NCI-H345 treated with DMSO at 0.1 percent for 48 hours (cell line): ENCODE measurements at regions not wholly inside any gene's neighbourhood (a gene's known extent, or its start where the extent isn't known, plus 50 kb on each side); places are given as distances from the start of the nearest gene placed in this dataset.

Source experiments
- DNase-seq: peaks from one replicate; lab custom pipeline; 2025; ENCODE audit not compliant: unreplicated experiment; lab: John Stamatoyannopoulos, UW

- peak; percentile 71 for DNase-seq
Measured at GRCh38 chr2:64767670-64768468, 114.2 kb upstream of the SERTAD2 start.

GRCh38 chr2:64768491-64769005, 114.8 kb upstream of the SERTAD2 start:
- DNase-seq: no peak

GRCh38 chr2:64769392-64770044, 115.8 kb upstream of the SERTAD2 start:
- no peak for DNase-seq

- DNase-seq: no peak
Measured at GRCh38 chr2:64770137-64770780, 116.5 kb upstream of the SERTAD2 start.

- DNase-seq: no peak
Measured at GRCh38 chr2:64770781-64771334, 117.1 kb upstream of the SERTAD2 start.

GRCh38 chr2:64771737-64772136, 118.0 kb upstream of the SERTAD2 start:
- DNase-seq: no peak

- DNase-seq: no peak
Measured at GRCh38 chr2:64773461-64774118, 119.9 kb upstream of the SERTAD2 start.

GRCh38 chr2:64777841-64778240, 124.1 kb upstream of the SERTAD2 start:
- no peak for DNase-seq

- DNase-seq: no peak
Measured at GRCh38 chr2:64779117-64779690, 125.5 kb upstream of the SERTAD2 start.

GRCh38 chr2:64780041-64780440, 126.3 kb upstream of the SERTAD2 start:
- no peak for DNase-seq

GRCh38 chr2:64781711-64782390, 128.1 kb upstream of the SERTAD2 start:
- DNase-seq: no peak

GRCh38 chr2:64784168-64785061, 130.7 kb upstream of the SERTAD2 start:
- no peak for DNase-seq

GRCh38 chr2:64785245-64785644, 131.5 kb upstream of the SERTAD2 start:
- DNase-seq: no peak

GRCh38 chr2:64786343-64787018, 132.8 kb upstream of the SERTAD2 start:
- DNase-seq: no peak

GRCh38 chr2:64787019-64787365, 133.3 kb upstream of the SERTAD2 start:
- DNase-seq: no peak

GRCh38 chr2:64787698-64788097, 134.0 kb upstream of the SERTAD2 start:
- DNase-seq: no peak

GRCh38 chr2:64789466-64790320, 136.0 kb upstream of the SERTAD2 start:
- DNase-seq: no peak

- DNase-seq: no peak
Measured at GRCh38 chr2:64792300-64792699, 138.6 kb upstream of the SERTAD2 start.
